GM19438 (cell line): ENCODE measurements at regions not wholly inside any gene's neighbourhood (a gene's known extent, or its start where the extent isn't known, plus 50 kb on each side); places are given as distances from the start of the nearest gene placed in this dataset.

ENCODE experiments used
- ATAC-seq: cut with Tn5 transposase; IDR thresholded peaks from one replicate; pipeline ENCODE4 v1.9.1; 2021; ENCODE audit warnings: low read depth; ENCODE audit not compliant: unreplicated experiment

- ATAC-seq, result no peak
Observed at GRCh38 chr3:8237893-8238292, 263.7 kb upstream of the LMCD1 start.

- ATAC-seq, result no peak
Observed at GRCh38 chr3:8238432-8238831, 263.2 kb upstream of the LMCD1 start.

GRCh38 chr3:8239095-8239494 is 262.5 kb upstream of the LMCD1 start:
- no peak for ATAC-seq

GRCh38 chr3:8239718-8240695 is 261.6 kb upstream of the LMCD1 start:
- ATAC-seq, result peak; percentile 91

- no peak for ATAC-seq
Observed at GRCh38 chr3:8246070-8246469, 255.6 kb upstream of the LMCD1 start.

GRCh38 chr3:8253201-8253600 is 248.4 kb upstream of the LMCD1 start:
- no peak for ATAC-seq

- no peak for ATAC-seq
Observed at GRCh38 chr3:8254489-8254888, 247.1 kb upstream of the LMCD1 start.

GRCh38 chr3:8255725-8256124 is 245.9 kb upstream of the LMCD1 start:
- no peak for ATAC-seq

GRCh38 chr3:8256441-8257071 is 245.1 kb upstream of the LMCD1 start:
- no peak for ATAC-seq

GRCh38 chr3:8261018-8261417 is 240.6 kb upstream of the LMCD1 start:
- no peak for ATAC-seq

- no peak for ATAC-seq
Observed at GRCh38 chr3:8266730-8267131, 234.9 kb upstream of the LMCD1 start.

GRCh38 chr3:8273479-8273878 is 228.1 kb upstream of the LMCD1 start:
- no peak for ATAC-seq

GRCh38 chr3:8276056-8276455 is 225.6 kb upstream of the LMCD1 start:
- ATAC-seq, result no peak

- no peak for ATAC-seq
Observed at GRCh38 chr3:8276506-8276905, 225.1 kb upstream of the LMCD1 start.

- ATAC-seq, result no peak
Observed at GRCh38 chr3:8278448-8278847, 223.2 kb upstream of the LMCD1 start.

- no peak for ATAC-seq
Observed at GRCh38 chr3:8279476-8279875, 222.1 kb upstream of the LMCD1 start.

GRCh38 chr3:8279886-8280550 is 221.6 kb upstream of the LMCD1 start:
- no peak for ATAC-seq

- ATAC-seq, result no peak
Observed at GRCh38 chr3:8282541-8283165, 219.0 kb upstream of the LMCD1 start.

GRCh38 chr3:8283193-8283592 is 218.4 kb upstream of the LMCD1 start:
- no peak for ATAC-seq

GRCh38 chr3:8286086-8286485 is 215.5 kb upstream of the LMCD1 start:
- no peak for ATAC-seq

- ATAC-seq, result no peak
Observed at GRCh38 chr3:8286749-8287148, 214.9 kb upstream of the LMCD1 start.
